Activated CD4-positive, CD25-positive, alpha-beta regulatory T cell treated with anti-CD3 and anti-CD28 coated beads, Interleukin-2, amount 50 U/mL, for 24 hours (primary cell): ENCODE measurements at regions not wholly inside any gene's neighbourhood (a gene's known extent, or its start where the extent isn't known, plus 50 kb on each side); places are given as distances from the start of the nearest gene placed in this dataset.

Experiments used
- ATAC-seq, 2 donors: fragments of 150-1000 bp; cut with Tn5 transposase; one replicate each; pipeline ENCODE4 v1.10.0; 2021; ENCODE audit warnings: mild to moderate bottlenecking in 1 of 2, moderate library complexity in 1 of 2

DNA sequence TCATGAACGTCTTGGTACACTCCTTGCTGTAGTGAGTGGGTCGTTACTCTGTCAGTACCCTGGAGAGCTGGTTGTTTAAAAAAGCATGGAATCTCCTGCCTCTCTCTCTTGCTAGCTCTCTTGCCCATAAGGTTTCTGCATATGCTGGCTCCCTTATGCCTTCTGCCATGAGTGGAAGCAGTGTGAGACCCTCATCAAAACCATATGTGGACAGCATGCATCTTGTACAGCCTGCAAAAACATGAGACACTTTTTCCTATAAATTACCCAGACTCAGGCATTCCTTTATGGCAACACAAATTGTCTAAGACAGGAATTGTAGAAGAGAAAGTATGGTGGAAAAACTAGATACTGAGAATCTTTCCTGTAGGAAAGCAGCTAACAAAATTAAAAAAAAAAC is 516.3 kb downstream of the SLITRK6 start:
- ATAC-seq, result no peak

DNA sequence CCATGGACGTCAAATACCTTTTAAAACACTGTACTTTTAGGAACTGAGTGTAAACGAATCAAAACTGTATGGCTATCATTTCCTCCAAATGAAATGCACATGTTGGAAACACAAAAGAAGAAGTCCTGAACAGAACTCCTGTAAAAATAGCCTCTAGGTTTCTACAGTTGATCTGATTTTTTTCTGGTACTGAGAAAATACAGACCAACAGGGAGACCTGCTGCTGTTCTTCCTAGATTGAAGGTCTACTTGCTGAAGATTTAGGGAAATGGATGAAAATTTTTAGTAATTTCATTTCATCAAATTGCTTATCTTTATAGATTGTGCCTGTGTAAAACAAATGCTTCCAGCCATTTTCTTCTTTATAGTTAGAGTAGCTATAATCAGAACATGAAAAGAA is 520.4 kb downstream of the SLITRK6 start:
- ATAC-seq, result no peak

DNA sequence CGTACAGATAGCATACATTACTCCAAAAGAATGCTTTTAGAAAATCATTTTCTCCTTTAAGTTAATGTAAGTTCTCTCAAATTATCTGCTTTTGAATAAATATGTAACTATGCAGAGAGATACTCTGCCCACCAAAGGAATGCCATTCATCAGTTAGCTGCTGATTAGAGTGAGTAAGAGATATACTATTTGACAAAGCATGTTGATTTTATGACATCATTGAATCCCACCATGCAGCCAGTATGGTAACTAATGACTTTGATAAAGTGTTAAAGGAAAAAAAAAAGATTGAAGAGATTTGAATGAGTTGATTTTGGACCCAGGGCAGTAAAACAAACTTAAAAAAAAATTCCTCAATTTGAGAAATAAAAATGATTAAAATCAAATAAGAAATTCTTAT is 521.5 kb downstream of the SLITRK6 start:
- no peak for ATAC-seq

- ATAC-seq, result no peak
These were observed 532.4 kb downstream of the SLITRK6 start for GRCh38 chr13:85266771-85267170.

GRCh38 chr13:85266331-85266730 is 532.9 kb downstream of the SLITRK6 start:
- ATAC-seq, result no peak

GRCh38 chr13:85265296-85265695 is 533.9 kb downstream of the SLITRK6 start:
- ATAC-seq, result no peak

DNA sequence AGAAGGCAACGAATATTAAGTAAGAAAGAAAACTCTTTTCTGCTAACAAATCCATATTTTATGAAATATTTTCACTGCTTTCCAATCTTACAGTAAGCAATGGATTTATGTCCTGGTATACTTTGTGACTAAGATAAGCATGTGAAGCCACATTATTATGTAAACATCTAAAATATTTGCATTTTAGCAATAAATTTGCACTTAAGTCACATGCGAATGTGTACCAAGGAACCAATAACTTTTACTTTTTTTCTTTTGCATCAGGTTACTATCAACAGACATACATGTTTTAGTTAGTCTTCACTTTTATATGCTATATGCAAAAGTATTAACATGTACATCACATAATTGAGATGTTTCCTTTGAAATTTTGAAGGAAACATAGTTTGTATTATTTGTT is 536.7 kb downstream of the SLITRK6 start:
- ATAC-seq, result no peak

DNA sequence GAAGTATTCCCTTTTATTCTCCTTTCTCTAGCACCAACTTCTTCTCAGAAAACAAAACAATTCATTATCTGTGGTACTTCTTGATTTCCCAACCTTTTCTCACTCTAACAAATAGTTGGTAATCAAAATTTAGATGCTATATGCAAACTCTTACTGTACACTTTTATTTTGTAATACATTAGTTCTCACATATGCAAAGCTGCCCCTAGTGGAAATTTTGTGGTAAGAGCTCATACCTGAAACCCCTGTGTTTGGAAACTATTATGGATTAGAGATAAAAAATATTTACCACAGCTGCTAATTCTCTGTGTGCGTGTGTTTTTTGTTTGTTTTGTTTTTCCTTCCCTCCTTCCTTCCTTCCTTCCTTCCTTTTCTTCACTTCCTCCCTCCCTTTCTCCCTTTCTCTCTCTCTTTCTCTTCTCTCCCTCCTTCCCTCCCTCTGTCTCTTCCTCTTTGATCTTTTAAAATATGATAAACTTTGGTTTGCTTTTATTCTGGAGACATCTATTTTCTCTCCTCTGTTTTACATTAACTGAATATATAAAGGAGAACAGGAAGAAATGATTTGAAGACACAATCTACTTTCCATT is 537.4 kb downstream of the SLITRK6 start:
- no peak for ATAC-seq

GRCh38 chr13:85260896-85261295 is 538.3 kb downstream of the SLITRK6 start:
- no peak for ATAC-seq

- no peak for ATAC-seq
These were observed 543.2 kb downstream of the SLITRK6 start for GRCh38 chr13:85255978-85256377.

DNA sequence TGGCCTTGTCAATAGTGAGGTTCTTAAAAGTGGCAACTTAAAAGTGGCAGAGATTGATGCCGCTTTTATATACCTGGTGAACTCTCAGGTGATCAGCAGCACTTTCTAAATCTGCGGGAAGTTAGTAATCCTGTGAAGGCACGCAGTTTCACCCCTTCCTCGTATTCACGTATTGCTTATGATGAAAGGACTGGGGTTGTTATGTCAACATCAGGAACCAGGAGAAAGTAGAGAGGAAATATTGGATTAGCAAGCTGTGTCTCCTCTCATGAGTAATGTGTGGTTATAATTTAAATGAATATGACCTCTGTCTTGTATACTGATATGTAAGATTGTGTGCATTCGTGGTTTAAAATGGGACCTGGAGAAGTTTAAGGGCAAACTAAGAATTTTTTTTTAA is 544.6 kb downstream of the SLITRK6 start:
- no peak for ATAC-seq

GRCh38 chr13:85249151-85249550 is 550.1 kb downstream of the SLITRK6 start:
- ATAC-seq, result no peak

GRCh38 chr13:85247780-85248179 is 551.4 kb downstream of the SLITRK6 start:
- ATAC-seq, result no peak

- ATAC-seq, result no peak
These were observed 555.4 kb downstream of the SLITRK6 start for GRCh38 chr13:85243831-85244230.

- no peak for ATAC-seq
These were observed 558.2 kb downstream of the SLITRK6 start for GRCh38 chr13:85241060-85241459.

DNA sequence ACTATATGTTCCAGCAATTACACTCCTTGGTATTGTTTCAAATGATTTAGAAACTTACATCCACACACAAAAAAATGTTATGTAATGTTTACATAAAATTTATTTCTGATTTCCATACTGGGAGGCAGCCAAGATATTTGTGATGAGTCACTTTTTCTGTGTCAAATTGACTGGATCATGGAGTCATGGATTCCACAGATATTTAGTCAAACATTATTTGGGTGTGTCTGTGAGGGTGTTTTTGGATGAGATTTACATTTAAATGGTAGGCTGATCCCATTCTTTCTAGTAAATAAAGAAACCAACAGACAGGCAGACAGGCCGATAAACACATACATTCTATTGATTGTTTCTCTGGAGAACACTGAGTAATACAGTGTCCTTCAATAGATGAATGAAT is 562.8 kb downstream of the SLITRK6 start:
- ATAC-seq, result no peak

GRCh38 chr13:85230691-85231093 is 568.5 kb downstream of the SLITRK6 start:
- no peak for ATAC-seq

DNA sequence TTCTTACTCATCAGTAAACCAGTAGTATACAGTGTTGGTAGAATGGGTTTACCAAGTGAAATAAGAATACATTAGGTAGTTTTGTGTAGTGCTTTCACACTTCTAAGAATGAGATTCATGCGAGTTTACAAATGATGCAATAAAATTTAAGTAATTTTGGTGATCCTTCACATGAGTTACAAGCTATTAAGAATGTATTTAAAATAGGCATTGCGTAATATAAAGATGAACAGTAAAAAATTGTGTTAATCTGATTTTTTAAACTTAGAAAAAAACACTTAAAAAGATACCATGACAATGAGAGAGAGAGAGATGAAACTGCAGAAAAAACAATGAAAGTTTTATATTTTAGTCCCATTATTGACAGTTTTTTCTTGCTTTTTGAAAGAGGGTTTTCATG is 570.5 kb downstream of the SLITRK6 start:
- no peak for ATAC-seq

- ATAC-seq, result no peak
These were observed 575.1 kb downstream of the SLITRK6 start for GRCh38 chr13:85223883-85224656.

DNA sequence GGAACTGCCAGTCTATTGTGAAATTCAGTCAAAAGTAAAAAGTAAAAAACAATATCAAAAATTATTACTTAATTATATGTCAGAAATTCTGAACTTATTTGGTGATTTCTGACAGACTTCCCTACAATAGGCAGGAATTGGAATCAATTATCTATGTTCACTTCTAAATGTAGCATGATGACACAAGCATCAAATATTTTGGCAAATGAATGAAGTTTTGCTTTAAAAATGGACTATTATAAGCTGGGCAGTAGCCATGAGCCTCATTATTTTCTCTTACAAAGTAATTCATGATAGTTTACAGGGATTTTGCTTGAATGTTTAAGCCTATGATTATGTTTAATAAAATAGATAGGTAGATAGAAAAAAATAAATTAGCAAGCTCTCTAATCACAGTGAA is 582.6 kb downstream of the SLITRK6 start:
- ATAC-seq, result no peak

- no peak for ATAC-seq
These were observed 586.5 kb downstream of the SLITRK6 start for GRCh38 chr13:85212692-85213091.

DNA sequence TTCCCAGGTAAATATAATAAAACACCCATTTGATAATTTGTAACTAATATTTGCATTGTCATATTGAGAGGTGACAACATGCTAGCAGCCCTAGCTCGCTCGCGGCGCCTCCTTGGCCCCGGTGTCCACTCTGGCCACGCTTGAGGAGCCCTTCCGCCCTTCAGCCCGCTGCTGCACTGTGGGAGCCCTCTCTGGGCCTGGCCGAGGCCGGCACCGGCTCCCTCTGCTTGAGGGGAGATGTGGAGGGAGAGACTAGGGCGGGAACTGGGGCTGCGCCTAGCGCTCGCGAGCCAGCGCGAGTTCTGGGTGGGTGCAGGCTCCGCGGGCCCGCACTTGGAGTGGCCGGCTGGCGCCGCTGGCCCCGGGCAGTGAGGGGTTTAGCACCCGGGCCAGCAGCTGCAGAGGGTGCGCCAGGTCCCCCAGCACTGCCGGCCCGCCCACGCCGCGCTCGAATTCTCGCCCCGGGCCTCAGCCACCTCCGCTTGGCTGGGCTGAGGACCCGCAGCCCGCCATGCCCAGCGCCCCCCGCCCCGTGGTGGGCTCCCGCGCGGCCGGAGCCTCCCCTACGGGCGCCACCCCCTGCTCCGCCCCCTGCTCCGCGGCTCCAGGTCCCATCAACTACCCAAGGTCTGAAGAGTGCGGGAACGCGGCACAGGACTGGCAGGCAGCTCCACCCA is 594.4 kb downstream of the SLITRK6 start:
- ATAC-seq, result no peak

- no peak for ATAC-seq
These were observed 601.8 kb downstream of the SLITRK6 start for GRCh38 chr13:85197431-85197830.

DNA sequence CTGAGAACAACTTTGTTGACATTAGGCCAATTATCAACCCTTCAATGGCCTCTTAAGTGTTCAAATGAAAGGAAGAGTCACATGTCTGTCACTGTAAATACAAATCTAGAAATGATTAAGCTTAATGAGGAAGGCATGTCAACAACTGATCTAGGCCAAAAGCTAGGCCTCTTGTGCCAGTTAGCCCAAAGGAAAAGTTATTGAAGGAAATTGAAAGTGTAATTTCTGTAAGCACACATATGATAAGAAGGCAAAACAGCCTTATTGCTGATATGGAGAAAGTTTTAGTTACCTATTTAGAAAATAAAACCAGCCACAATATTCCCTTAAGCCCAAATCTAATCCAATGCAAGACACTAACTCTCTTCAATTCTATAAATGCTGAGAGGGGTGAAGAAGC is 604.7 kb downstream of the SLITRK6 start:
- ATAC-seq, result no peak
